OCI-LY7 (cell line): ENCODE measurements at regions not wholly inside any gene's neighbourhood (a gene's known extent, or its start where the extent isn't known, plus 50 kb on each side); places are given as distances from the start of the nearest gene placed in this dataset.

Experiments used
- EZH2phosphoT487 ChIP-seq: fragments of 200-600 bp; sonication (generic); IDR thresholded peaks from 2 replicates; pipeline ENCODE4 v1.6.1; 2018; ENCODE audit warnings: low read depth, borderline replicate concordance, mild to moderate bottlenecking, mixed run types, antibody characterized with exemption, low read length, moderate library complexity, mixed read lengths
- TF ChIP-seq, protein P1 (sequence below): fragments of 200-600 bp; sonication (generic); conservative IDR thresholded peaks from 2 replicates; pipeline ENCODE4 v1.5.1; 2014; ENCODE audit warnings: mild to moderate bottlenecking, antibody characterized with exemption, low read length, moderate library complexity, mixed read lengths

DNA sequence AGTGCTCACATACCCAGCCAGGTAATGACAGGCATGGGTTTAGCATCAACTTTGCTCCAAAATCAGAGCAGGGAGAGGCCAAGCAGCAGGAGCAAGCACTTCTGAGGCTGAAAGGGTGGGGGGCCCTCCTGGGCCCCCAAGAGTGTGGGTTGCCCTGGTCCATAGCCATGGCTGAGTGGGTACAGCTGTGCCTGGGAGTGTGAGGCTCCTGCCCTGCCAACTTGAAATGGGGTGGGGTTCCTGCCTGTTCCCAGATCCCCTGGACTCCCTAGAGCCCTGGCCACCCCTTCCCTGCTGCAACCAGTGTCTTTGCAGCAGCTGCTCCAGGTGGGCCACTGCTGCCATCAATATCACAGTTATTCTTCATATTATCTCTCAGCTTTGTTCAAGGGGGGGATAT lies 1224.2 kb upstream of the GJE1 start:
- TF ChIP-seq, protein P1, sequence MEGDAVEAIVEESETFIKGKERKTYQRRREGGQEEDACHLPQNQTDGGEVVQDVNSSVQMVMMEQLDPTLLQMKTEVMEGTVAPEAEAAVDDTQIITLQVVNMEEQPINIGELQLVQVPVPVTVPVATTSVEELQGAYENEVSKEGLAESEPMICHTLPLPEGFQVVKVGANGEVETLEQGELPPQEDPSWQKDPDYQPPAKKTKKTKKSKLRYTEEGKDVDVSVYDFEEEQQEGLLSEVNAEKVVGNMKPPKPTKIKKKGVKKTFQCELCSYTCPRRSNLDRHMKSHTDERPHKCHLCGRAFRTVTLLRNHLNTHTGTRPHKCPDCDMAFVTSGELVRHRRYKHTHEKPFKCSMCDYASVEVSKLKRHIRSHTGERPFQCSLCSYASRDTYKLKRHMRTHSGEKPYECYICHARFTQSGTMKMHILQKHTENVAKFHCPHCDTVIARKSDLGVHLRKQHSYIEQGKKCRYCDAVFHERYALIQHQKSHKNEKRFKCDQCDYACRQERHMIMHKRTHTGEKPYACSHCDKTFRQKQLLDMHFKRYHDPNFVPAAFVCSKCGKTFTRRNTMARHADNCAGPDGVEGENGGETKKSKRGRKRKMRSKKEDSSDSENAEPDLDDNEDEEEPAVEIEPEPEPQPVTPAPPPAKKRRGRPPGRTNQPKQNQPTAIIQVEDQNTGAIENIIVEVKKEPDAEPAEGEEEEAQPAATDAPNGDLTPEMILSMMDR: no peak
- TF ChIP-seq EZH2phosphoT487: no peak
